ENCODE measurements at regions not wholly inside any gene's neighbourhood (a gene's known extent, or its start where the extent isn't known, plus 50 kb on each side); places are given as distances from the start of the nearest gene placed in this dataset.
"Not testable (repeated sequence)": the region's sequence is repeated elsewhere in the genome, so short reads cannot be mapped to it uniquely, and the experiment has no call there.

DNA sequence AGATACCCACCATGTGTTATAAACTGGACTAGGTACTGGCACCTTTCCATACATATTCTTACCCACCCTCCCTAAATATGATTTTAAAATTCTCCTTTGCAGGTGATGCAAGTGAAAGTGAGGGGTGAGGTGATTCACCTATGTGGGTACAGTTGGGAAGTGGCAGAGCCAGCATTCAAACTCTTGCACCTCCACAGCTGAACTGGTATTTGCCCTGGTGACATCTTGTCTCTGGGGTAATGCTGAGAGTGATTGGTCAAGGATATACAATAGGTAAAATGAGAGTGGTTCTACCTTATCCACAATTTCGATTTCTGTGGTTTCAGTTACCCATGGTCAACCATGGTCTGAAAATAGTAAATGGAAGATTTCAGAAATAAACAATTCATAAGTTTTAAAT lies 288.2 kb downstream of the MIAT start:
- H3K9me3 Mint-ChIP-seq (ENCODE audit: low read depth): no peaks in the 10 kb centered on the region
- H3K27me3 Mint-ChIP-seq: peaks cover 3% of the 10 kb centered on the region
- H3K27ac Mint-ChIP-seq: no peak overlapping the region
- no peak overlapping the region for H3K4me3 Mint-ChIP-seq
- H3K4me1 Mint-ChIP-seq (ENCODE audit: low read depth): no peaks in the 10 kb centered on the region
- peaks cover 2% of the 10 kb centered on the region for H3K36me3 Mint-ChIP-seq

DNA sequence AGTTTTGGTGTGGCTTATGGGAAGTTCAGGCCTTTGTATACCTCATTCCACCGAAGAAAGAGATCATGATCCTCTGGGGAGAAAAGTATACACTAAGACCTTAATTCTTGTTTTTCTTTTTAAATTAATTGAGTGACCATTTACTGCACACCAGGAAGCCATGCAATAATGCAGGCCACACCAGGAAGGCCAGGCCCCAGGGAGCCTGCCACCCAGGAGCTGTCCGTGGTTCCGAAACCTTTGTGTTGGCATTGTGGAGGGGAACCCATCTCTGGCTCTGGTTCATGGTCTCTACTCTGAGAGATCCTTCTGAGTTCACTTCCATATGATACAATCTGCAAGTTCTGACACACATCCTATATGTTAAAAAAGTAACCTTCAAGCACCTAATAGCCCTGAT lies 291.8 kb downstream of the MIAT start:
- Mint-ChIP-seq H3K36me3 (no peaks in the 10 kb centered on the region), H3K4me3 (no peak overlapping the region), H3K27me3 (peaks cover 14% of the 10 kb centered on the region), H3K27ac (no peak overlapping the region), H3K4me1 (ENCODE audit: low read depth) (no peaks in the 10 kb centered on the region), H3K9me3 (ENCODE audit: low read depth) (no peaks in the 10 kb centered on the region)

DNA sequence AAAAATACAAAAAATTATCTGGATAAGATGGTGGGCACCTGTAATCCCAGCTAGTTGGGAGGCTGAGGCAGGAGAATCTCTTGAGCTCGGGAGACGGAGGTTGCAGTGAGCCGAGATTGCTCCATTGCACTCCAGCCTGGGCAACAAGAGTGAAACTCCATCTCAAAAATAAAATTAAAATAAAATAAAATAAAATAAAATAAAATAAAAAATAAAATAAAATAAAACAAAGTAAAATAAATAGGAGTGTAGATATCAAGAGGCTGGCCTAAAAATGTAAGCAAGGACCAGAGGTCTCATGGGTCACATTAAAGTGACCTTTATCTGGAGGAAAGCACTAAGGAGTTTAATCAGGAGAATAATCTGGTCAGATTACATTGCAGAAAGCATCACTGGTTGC lies 293.8 kb downstream of the MIAT start:
- H3K36me3 Mint-ChIP-seq; H3K4me3 Mint-ChIP-seq; H3K4me1 Mint-ChIP-seq (ENCODE audit: low read depth); H3K9me3 Mint-ChIP-seq (ENCODE audit: low read depth); H3K27ac Mint-ChIP-seq: not testable (repeated sequence)
- peaks cover 14% of the 10 kb centered on the region for H3K27me3 Mint-ChIP-seq

DNA sequence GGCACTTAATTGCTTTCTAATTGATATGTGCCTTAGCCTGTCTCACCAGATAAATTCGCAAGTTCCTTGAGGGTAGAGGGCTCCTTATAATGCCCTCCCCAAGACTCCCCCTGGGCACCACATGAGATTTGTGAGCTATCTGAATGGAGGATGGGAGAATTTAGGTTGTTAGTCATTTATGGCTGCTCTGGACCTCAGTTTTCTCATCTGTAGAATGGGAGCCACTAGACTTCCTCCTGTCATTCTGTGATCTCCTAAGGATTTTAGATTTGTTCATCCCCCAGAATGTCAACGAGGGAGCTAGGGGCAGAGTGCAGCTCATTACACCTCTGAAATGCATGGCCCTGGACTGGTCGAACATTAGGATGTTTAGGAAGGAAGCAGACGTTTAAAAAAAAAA lies 294.6 kb downstream of the MIAT start:
- Mint-ChIP-seq H3K27ac (no peak overlapping the region), H3K9me3 (ENCODE audit: low read depth) (no peaks in the 10 kb centered on the region), H3K36me3 (no peaks in the 10 kb centered on the region), H3K27me3 (peaks cover 14% of the 10 kb centered on the region), H3K4me1 (ENCODE audit: low read depth) (no peaks in the 10 kb centered on the region), H3K4me3 (no peak overlapping the region)

DNA sequence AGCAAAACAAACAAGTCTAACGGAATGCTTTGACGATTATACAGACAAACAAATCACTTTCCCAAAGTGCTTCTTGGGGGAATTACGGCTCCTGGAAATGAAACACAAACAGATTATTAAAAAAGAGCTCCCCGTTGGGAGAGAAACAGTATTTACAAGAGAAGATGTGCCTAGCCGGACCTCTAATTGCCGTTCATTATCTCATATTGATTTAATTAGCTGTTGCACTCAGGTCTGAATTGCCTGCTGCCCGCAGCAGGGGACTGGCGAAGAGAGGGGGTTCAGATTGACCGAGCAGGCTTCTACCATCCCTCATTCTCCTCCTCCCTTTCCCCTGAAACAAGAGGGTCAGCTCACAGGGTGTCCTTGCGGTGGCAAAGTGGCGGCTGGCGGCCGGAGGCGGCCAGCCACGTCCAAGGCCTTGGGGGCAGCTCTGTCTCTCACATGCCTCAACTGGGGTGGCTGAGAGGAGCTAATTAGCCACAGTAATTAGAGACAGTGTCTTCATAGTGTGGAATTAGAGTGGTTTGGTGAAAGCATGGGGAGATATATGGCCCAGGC lies 295.1 kb downstream of the MIAT start:
- no peaks in the 10 kb centered on the region for H3K36me3 Mint-ChIP-seq
- peaks cover 14% of the 10 kb centered on the region for H3K27me3 Mint-ChIP-seq
- H3K4me1 Mint-ChIP-seq (ENCODE audit: low read depth): no peaks in the 10 kb centered on the region
- H3K4me3 Mint-ChIP-seq: no peak overlapping the region
- H3K27ac Mint-ChIP-seq: no peak overlapping the region
- no peaks in the 10 kb centered on the region for H3K9me3 Mint-ChIP-seq (ENCODE audit: low read depth)

DNA sequence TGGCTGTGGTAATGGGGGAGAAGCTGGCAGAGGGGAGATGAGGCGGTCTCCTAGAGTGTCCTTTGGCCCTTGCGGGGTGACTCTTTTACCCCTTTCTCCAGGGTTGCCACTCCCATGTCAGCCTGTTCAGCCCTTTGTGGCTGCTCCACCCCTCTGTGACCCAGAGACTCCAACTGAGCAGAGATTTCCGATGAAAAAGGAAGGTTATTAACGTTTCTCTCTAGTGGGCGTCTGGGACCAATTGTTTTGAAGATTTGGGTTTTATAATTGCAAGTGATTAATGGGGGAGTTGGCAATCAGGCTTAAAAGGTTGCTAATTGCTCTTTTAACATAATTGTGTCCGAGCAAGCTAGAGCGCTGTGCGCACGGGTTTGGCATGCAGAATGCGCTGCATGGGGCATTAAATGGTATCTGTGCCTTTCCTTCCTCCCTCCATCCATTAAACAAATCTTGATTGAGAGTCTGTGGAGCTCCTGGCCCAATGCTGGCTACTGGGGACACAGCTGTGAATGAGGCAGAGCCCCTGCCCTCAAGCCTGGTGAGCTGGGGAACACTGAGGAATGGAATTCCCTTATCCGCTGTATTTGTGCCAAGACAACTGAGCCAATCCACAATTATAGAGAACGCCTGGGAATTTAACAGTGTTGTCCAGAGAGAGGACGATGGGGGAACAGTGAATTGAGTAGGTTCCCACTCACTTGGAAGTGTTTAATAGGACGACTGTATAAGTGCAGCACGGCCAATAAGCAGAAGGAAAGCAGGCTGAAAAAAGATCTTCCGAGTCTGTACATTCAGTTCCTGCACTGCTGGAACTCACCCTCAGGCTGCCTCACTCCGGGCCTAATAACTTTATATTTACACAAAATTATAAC lies 295.9 kb downstream of the MIAT start:
- no peak overlapping the region for H3K4me3 Mint-ChIP-seq
- no peaks in the 10 kb centered on the region for H3K36me3 Mint-ChIP-seq
- H3K27ac Mint-ChIP-seq: no peak overlapping the region
- H3K27me3 Mint-ChIP-seq: peaks cover 14% of the 10 kb centered on the region
- no peaks in the 10 kb centered on the region for H3K9me3 Mint-ChIP-seq (ENCODE audit: low read depth)
- no peaks in the 10 kb centered on the region for H3K4me1 Mint-ChIP-seq (ENCODE audit: low read depth)

DNA sequence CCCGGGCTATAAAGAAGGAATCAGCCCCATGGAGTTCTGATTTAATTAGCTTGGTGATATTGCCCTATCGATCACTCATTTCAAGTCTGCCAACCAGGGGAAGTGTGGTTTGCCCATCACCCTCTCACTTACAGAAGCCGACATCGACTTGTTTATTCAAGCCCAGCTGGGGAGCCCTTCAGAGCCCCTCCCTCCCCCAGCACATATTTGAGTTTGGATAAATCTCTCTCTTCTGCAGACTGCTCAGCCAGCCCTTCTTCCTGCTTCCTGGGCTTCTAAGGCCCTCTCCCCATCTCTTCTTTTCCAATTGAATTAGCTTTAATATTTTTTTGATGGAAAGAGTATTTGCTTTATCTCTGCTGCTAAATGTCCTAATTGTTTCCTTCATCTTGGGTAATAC lies 299.0 kb downstream of the MIAT start:
- Mint-ChIP-seq H3K4me1 (ENCODE audit: low read depth) (no peaks in the 10 kb centered on the region), H3K36me3 (peaks cover 3% of the 10 kb centered on the region), H3K27me3 (peaks cover 9% of the 10 kb centered on the region), H3K4me3 (no peak overlapping the region), H3K9me3 (ENCODE audit: low read depth) (no peaks in the 10 kb centered on the region), H3K27ac (no peak overlapping the region)

DNA sequence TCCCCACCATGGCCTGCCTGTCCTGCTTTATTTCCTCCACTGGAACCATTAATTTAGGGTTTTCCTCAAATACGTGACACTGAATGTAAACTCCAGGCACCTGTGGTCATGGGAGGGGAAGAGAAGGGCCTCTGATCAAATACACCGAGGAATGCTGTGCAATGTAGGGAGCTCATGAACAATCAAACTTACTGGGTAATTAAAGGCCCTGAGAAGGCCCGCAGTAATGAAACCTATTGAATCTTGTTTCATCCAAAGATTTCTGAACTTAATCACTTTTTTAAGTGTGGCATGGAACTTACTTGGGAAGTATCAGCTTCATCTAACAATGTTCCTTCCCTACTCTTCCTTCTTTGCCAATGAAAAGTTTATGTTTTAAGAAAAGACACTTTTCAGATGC lies 299.8 kb downstream of the MIAT start:
- H3K9me3 Mint-ChIP-seq (ENCODE audit: low read depth): no peaks in the 10 kb centered on the region
- peaks cover 3% of the 10 kb centered on the region for H3K36me3 Mint-ChIP-seq
- no peaks in the 10 kb centered on the region for H3K4me1 Mint-ChIP-seq (ENCODE audit: low read depth)
- peaks cover 4% of the 10 kb centered on the region for H3K27me3 Mint-ChIP-seq
- H3K4me3 Mint-ChIP-seq: no peak overlapping the region
- no peak overlapping the region for H3K27ac Mint-ChIP-seq

DNA sequence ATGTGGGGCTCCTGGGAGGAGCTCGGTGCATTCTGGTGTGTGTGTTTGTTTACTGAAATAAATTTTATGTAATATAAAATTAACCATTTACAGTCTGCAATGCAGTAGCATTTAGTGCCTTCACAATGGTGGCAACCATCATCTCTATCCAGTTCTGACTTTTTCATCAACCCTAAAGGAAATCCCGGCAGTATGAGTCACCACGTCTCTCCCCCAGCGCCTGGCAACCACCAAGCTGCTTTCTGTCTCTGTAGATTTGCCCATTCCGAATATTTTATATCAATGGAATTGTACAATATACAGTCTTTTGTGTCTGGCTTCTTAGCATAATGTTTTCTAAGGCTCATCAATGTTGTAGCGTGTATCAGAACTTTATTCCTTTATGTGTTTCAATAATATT lies 300.5 kb downstream of the MIAT start:
- no peaks in the 10 kb centered on the region for H3K9me3 Mint-ChIP-seq (ENCODE audit: low read depth)
- no peak overlapping the region for H3K4me3 Mint-ChIP-seq
- H3K4me1 Mint-ChIP-seq (ENCODE audit: low read depth): no peaks in the 10 kb centered on the region
- peaks cover 3% of the 10 kb centered on the region for H3K27me3 Mint-ChIP-seq
- H3K36me3 Mint-ChIP-seq: peaks cover 6% of the 10 kb centered on the region
- no peak overlapping the region for H3K27ac Mint-ChIP-seq

DNA sequence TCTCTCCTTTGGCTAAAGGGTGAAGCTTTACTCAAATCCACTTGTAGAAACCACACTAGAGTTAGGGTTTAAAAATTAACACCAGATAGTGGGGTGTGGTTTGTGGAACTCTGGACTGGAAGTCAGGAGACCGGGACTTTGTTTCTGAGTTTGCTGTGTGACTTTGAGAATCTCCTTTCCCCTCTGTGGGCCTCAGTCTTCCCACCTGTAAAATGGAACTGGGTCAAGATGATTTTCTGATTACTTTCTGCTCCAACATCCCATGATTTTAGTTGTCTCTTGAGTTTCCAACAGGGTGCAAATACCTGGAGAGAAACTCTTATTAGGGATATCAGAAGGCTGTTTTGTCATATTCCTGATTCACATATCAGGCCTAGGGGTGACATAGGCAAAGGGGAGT lies 301.0 kb downstream of the MIAT start:
- peaks cover 3% of the 10 kb centered on the region for H3K27me3 Mint-ChIP-seq
- no peak overlapping the region for H3K27ac Mint-ChIP-seq
- H3K4me3 Mint-ChIP-seq: no peak overlapping the region
- H3K36me3 Mint-ChIP-seq: peaks cover 6% of the 10 kb centered on the region
- H3K9me3 Mint-ChIP-seq (ENCODE audit: low read depth): no peaks in the 10 kb centered on the region
- no peaks in the 10 kb centered on the region for H3K4me1 Mint-ChIP-seq (ENCODE audit: low read depth)

DNA sequence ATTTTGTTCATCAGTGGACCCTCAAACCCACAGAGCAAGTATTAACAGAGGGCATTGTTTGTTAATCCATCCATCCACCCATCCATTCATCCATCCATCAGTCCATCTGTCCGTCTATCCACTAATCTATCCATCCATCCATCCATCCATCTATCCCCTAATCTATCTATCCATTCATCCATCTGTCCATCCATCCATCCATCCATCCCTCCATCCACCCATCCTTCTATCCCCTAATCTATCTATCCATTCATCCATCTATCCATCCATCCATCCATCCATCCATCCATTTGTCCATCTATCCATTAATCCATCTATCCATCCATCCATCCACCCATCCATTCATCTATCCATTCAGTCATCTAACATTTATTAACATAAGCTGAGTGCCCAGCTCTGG lies 307.3 kb downstream of the MIAT start:
- Mint-ChIP-seq H3K4me3 (no peak overlapping the region), H3K4me1 (ENCODE audit: low read depth) (no peaks in the 10 kb centered on the region), H3K27ac (no peak overlapping the region), H3K9me3 (ENCODE audit: low read depth) (peaks cover 9% of the 10 kb centered on the region), H3K27me3 (peaks cover 3% of the 10 kb centered on the region), H3K36me3 (peaks cover 12% of the 10 kb centered on the region)

DNA sequence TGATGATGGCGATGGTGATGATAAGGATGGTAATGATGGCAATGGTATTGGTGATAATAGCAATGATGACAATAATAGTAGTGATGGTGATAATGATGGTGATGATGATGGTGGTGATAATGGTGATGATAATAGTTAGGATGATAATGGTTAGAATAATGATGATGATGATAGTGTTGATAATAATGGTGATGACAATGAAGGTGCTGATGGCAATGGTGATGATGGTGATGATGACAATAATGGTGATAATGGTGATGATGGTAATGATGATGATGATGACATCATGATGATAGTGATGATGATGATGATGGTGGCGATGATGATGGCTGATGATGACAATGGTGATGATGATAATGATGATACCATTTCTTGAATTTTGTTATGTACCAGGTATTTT lies 309.9 kb downstream of the MIAT start:
- H3K27ac Mint-ChIP-seq: no peak overlapping the region
- H3K9me3 Mint-ChIP-seq (ENCODE audit: low read depth): peaks cover 9% of the 10 kb centered on the region
- peaks cover 5% of the 10 kb centered on the region for H3K27me3 Mint-ChIP-seq
- H3K36me3 Mint-ChIP-seq: peaks cover 12% of the 10 kb centered on the region
- no peak overlapping the region for H3K4me3 Mint-ChIP-seq
- no peaks in the 10 kb centered on the region for H3K4me1 Mint-ChIP-seq (ENCODE audit: low read depth)

DNA sequence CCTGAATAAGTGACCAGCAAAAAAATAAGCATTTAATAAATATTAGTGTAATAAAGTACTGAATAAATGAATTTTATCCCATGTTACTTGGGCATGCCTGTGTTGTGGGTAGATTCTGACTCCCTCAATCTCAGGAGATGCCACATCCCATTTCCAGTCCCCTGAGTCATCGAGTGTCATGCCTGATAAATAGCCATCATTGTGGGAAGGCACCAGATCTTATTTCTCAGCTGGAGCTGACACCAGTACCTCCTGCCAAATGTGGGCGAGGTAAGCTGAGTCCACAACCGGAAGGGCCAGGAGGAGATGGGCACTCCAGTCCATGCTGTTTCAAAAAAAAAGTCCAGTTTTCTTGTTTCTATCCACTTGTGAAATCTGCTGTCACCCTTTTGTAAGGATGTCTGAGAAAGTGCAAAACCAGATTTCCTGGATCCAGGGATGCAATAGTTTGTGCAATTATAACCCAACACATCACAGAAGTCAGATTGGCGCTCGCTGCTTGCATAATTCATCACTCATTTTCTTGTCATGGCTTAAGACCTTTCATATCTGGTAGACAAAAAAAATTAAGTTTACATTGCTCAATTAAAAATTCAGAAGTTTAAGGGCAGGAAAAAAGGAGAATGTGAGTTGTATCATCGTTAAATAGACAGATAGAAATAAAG lies 311.6 kb downstream of the MIAT start:
- no peaks in the 10 kb centered on the region for H3K4me1 Mint-ChIP-seq (ENCODE audit: low read depth)
- no peak overlapping the region for H3K4me3 Mint-ChIP-seq
- no peak overlapping the region for H3K27ac Mint-ChIP-seq
- H3K27me3 Mint-ChIP-seq: peaks cover 7% of the 10 kb centered on the region
- peaks cover 9% of the 10 kb centered on the region for H3K9me3 Mint-ChIP-seq (ENCODE audit: low read depth)
- H3K36me3 Mint-ChIP-seq: peaks cover 9% of the 10 kb centered on the region

DNA sequence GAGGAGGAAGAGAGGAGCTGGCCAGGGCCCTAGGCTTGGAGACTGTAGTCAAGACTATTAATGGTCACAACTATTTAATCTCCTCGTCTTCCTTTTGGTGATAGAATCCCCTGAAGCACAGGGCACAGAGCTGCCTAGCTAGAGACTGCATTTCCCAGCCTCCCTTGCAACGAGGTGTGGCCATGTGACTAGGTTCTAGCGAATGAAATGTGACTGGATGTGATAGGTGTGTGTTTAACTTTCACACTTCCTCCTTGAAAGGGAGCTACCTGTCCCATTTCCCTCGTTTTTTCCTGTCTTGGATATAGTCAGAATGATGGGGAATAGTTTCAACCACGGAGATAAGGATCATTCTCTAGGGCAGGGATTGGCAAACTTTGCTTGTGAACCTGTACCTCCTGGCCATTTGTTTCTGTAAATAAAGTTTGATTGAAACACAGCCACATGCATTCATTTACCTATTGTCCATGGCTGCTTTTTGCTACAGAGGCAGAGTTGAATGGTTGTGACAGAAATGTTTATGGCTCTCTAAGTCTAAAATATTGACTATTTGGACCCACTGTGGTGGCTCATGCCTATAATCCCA lies 313.5 kb downstream of the MIAT start:
- Mint-ChIP-seq H3K36me3 (no peaks in the 10 kb centered on the region), H3K27me3 (peaks cover 6% of the 10 kb centered on the region), H3K4me3 (no peak overlapping the region), H3K4me1 (ENCODE audit: low read depth) (no peaks in the 10 kb centered on the region), H3K9me3 (ENCODE audit: low read depth) (no peaks in the 10 kb centered on the region), H3K27ac (no peak overlapping the region)

DNA sequence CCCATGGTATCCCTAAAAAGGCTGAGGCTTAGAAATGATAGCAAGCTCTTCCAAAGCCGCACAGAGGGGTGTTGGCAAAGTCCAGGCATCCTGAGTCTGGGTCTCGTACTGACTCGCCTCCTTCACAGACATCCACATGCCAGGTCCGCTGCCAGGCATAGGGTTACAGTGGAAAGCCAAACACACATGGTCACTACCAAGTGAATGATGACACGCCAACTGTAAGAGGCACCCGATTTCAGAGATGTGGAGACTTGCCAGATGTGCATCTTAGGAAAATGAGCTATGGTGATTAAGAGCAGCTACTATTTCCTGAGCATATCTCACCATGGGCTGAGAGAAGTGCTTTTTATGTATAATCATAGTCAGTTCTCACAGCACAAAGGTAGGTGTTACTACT lies 314.9 kb downstream of the MIAT start:
- Mint-ChIP-seq H3K4me1 (ENCODE audit: low read depth) (no peaks in the 10 kb centered on the region), H3K9me3 (ENCODE audit: low read depth) (no peaks in the 10 kb centered on the region), H3K4me3 (no peak overlapping the region), H3K27me3 (peaks cover 6% of the 10 kb centered on the region), H3K36me3 (no peaks in the 10 kb centered on the region), H3K27ac (no peak overlapping the region)
